Caco-2 (cell line): ENCODE measurements at regions not wholly inside any gene's neighbourhood (a gene's known extent, or its start where the extent isn't known, plus 50 kb on each side); places are given as distances from the start of the nearest gene placed in this dataset.

Experiments used
- BruUV-seq: library from RNA; stranded (reverse); fragments of 400-500 nt; replicated peaks from 2 replicates; lab custom pipeline; 2021; lab: Mats Ljungman, UMichigan
- CTCF ChIA-PET: fragments of 300-600 bp; sonication (Branson Sonifier 250); formaldehyde crosslinking; loops from one replicate; lab custom pipeline; 2022; ENCODE audit warnings: antibody characterized with exemption; lab: Charles Lee
- POLR2A ChIA-PET: fragments of 300-600 bp; sonication (Branson Sonifier 250); formaldehyde crosslinking; loops from one replicate; lab custom pipeline; 2022; ENCODE audit warnings: antibody characterized with exemption; lab: Charles Lee
- DNase-seq, 2 experiments: peaks; one replicate each; pipeline versions ENCODE4 v3.0.0 to v3.0.0-alpha.2; 2020 to 2022
- H3K27me3 ChIP-seq: replicated peaks from 2 replicates; pipeline ENCODE4 v1.6.0; 2011; ENCODE audit warnings: low read length; ENCODE audit not compliant: control insufficient read depth, insufficient read depth
- H3K36me3 ChIP-seq: 2 replicates; pipeline ENCODE4 v1.5.1; 2011; ENCODE audit warnings: low read length; ENCODE audit not compliant: control insufficient read depth, insufficient read depth
- H3K4me1 ChIP-seq: fragments of 250-450 bp; sonication (Bioruptor Pico); 2 replicates; pipeline ENCODE4 v1.5.1; 2020; ENCODE audit warnings: mild to moderate bottlenecking
- H3K4me3 ChIP-seq: 2 replicates; pipeline ENCODE4 v1.5.1; 2011; ENCODE audit warnings: low read depth, mild to moderate bottlenecking, control low read depth, low read length
- H3K9me3 ChIP-seq: fragments of 250-450 bp; sonication (Bioruptor Pico); 2 replicates; pipeline ENCODE4 v1.5.1; 2020; ENCODE audit warnings: mild to moderate bottlenecking, moderate library complexity
- H3K27ac Mint-ChIP-seq: one replicate; pipeline ENCODE4 v1.8.0; 2022; ENCODE audit warnings: mixed read lengths; ENCODE audit not compliant: unreplicated experiment
- H3K27me3 Mint-ChIP-seq: one replicate; pipeline ENCODE4 v1.8.0; 2022; ENCODE audit warnings: mixed read lengths; ENCODE audit not compliant: insufficient read depth, unreplicated experiment
- H3K36me3 Mint-ChIP-seq: one replicate; pipeline ENCODE4 v1.8.0; 2022; ENCODE audit warnings: mild to moderate bottlenecking, mixed read lengths; ENCODE audit not compliant: insufficient read depth, unreplicated experiment
- H3K4me1 Mint-ChIP-seq: one replicate; pipeline ENCODE4 v1.8.0; 2022; ENCODE audit warnings: low read depth, mixed read lengths; ENCODE audit not compliant: unreplicated experiment
- H3K4me3 Mint-ChIP-seq: one replicate; pipeline ENCODE4 v1.8.0; 2022; ENCODE audit warnings: mild to moderate bottlenecking, moderate library complexity, mixed read lengths; ENCODE audit not compliant: unreplicated experiment
- H3K9me3 Mint-ChIP-seq: one replicate; pipeline ENCODE4 v1.8.0; 2022; ENCODE audit warnings: mixed read lengths; ENCODE audit not compliant: unreplicated experiment
- intact Hi-C: fragments of 100-400 bp; cut with micrococcal nuclease; formaldehyde crosslinking; loops from one replicate; pipeline ENCODE4 v1.10.0; 2022; ENCODE audit not compliant: unreplicated experiment
- TF ChIP-seq, protein P1 (sequence below), 2 experiments: fragments of 200-600 bp in 1 of 2; IDR thresholded peaks; 1 replicate in 1 of 2; 2 replicates in 1 of 2; pipeline versions ENCODE4 v1.5.1 to v1.8.0; 2011 to 2022; ENCODE audit warnings: antibody characterized with exemption in 1 of 2, control low read depth in 1 of 2, inconsistent platforms in 1 of 2, low read depth in 1 of 2, low read length in 1 of 2, mild to moderate bottlenecking in 1 of 2, moderate library complexity in 1 of 2; ENCODE audit not compliant: insufficient read depth in 1 of 2, severe bottlenecking in 1 of 2, unreplicated experiment in 1 of 2

DNA sequence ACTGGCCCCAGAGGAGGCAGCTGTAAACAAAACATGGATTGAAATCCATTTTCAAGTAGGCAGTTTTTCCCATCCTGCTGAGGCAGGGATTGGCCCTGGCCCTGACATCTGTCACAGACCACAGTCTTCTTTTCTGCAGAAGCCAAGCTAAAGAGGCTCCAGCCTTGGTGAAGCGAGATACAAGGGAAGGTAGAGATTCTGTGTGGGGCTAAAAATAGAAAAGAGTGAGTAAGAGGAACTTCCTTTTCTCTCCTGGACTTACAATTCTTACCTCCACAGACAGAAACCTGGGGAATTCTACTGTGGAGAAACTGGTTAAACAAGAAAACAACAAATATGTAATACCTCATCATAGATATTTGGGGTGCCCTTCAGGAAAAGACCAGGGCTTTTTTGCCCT is 624.8 kb upstream of the FZD8 start:
- Mint-ChIP-seq H3K27me3 (peaks cover 12% of the 10 kb centered on the region), H3K36me3 (no peaks in the 10 kb centered on the region), H3K9me3 (no peaks in the 10 kb centered on the region), H3K4me1 (no peaks in the 10 kb centered on the region), H3K27ac (no peak overlapping the region), H3K4me3 (no peak overlapping the region)
- H3K36me3 ChIP-seq, result no peaks in the 10 kb centered on the region
- TF ChIP-seq, protein P1, sequence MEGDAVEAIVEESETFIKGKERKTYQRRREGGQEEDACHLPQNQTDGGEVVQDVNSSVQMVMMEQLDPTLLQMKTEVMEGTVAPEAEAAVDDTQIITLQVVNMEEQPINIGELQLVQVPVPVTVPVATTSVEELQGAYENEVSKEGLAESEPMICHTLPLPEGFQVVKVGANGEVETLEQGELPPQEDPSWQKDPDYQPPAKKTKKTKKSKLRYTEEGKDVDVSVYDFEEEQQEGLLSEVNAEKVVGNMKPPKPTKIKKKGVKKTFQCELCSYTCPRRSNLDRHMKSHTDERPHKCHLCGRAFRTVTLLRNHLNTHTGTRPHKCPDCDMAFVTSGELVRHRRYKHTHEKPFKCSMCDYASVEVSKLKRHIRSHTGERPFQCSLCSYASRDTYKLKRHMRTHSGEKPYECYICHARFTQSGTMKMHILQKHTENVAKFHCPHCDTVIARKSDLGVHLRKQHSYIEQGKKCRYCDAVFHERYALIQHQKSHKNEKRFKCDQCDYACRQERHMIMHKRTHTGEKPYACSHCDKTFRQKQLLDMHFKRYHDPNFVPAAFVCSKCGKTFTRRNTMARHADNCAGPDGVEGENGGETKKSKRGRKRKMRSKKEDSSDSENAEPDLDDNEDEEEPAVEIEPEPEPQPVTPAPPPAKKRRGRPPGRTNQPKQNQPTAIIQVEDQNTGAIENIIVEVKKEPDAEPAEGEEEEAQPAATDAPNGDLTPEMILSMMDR (IDR thresholded peaks at IDR 0.05; ENCODE audit: insufficient read depth in 1 of 2, low read depth in 1 of 2, low read length in 1 of 2, severe bottlenecking in 1 of 2, unreplicated experiment in 1 of 2), result no peak
- intact Hi-C loops, result no loop called here
- no peak overlapping the region for H3K4me3 ChIP-seq
- ChIA-PET POLR2A (no interaction called here), CTCF (no interaction called here)
- BruUV-seq, result no TSS peak
- no peak for DNase-seq
- no peaks in the 10 kb centered on the region for H3K4me1 ChIP-seq
- H3K27me3 ChIP-seq, result no peaks in the 10 kb centered on the region
- no peaks in the 10 kb centered on the region; the same call in 1 of the 2 replicates for H3K9me3 ChIP-seq

DNA sequence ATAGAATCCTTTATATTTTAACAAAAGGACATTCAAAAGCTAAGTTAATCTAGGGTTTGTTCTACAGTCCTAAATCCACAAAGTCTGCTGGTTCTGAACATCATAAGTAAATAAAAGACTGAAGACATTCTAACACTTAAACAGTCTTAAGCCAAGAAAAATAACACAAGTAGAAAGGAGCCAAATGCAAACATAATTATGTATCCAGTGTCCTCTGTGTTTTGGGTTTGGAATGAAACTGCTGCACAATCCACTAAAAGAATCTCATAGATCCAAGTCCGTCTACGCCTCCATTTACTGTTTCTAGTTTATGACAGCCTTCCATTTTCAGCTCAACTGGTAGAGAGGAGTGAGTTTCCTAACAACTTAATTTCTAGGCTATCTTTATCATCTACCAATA is 623.6 kb upstream of the FZD8 start:
- H3K9me3 ChIP-seq, result no peaks in the 10 kb centered on the region; the same call in 1 of the 2 replicates
- Mint-ChIP-seq H3K27ac (no peak overlapping the region), H3K36me3 (no peaks in the 10 kb centered on the region), H3K4me3 (no peak overlapping the region), H3K27me3 (peaks cover 12% of the 10 kb centered on the region), H3K4me1 (no peaks in the 10 kb centered on the region), H3K9me3 (no peaks in the 10 kb centered on the region)
- intact Hi-C loops, result no loop called here
- no TSS peak for BruUV-seq
- POLR2A ChIA-PET, result no interaction called here
- H3K4me3 ChIP-seq, result no peak overlapping the region
- no peak for DNase-seq
- CTCF ChIA-PET, result no interaction called here
- TF ChIP-seq, protein P1 (IDR thresholded peaks at IDR 0.05; ENCODE audit: insufficient read depth in 1 of 2, low read depth in 1 of 2, low read length in 1 of 2, severe bottlenecking in 1 of 2, unreplicated experiment in 1 of 2), result no peak
- H3K4me1 ChIP-seq, result no peaks in the 10 kb centered on the region
- no peaks in the 10 kb centered on the region for H3K36me3 ChIP-seq
- H3K27me3 ChIP-seq, result no peaks in the 10 kb centered on the region

DNA sequence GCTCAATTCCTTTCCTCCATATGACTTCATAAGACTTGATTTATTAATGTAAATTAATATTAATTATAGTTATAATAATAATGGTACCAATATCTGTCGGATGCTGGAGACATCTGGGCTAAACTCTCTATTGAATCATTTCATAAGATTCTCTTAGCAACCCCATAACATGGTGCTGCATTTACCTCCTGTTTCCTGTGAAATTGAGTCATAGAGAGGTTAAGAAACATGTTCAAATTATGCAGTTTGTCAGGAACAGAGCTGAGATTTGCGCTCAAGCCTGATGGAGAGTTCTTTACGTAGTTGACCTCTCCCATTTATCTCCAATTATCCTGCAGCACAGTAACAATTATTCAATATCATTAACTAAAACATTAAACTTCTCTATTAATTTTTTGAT is 621.8 kb upstream of the FZD8 start:
- Mint-ChIP-seq H3K36me3 (no peaks in the 10 kb centered on the region), H3K9me3 (no peaks in the 10 kb centered on the region), H3K4me3 (no peak overlapping the region), H3K27ac (no peak overlapping the region), H3K4me1 (no peaks in the 10 kb centered on the region), H3K27me3 (peaks cover 10% of the 10 kb centered on the region)
- BruUV-seq, result no TSS peak
- TF ChIP-seq, protein P1 (IDR thresholded peaks at IDR 0.05; ENCODE audit: insufficient read depth in 1 of 2, low read depth in 1 of 2, low read length in 1 of 2, severe bottlenecking in 1 of 2, unreplicated experiment in 1 of 2), result no peak
- ChIA-PET CTCF (no interaction called here), POLR2A (no interaction called here)
- Histone ChIP-seq H3K9me3 (no peaks in the 10 kb centered on the region), H3K4me3 (no peak overlapping the region), H3K27me3 (no peaks in the 10 kb centered on the region), H3K36me3 (no peaks in the 10 kb centered on the region), H3K4me1 (no peaks in the 10 kb centered on the region)
- DNase-seq, result no peak
- intact Hi-C loops, result no loop called here
